ENCODE measurements at regions not wholly inside any gene's neighbourhood (a gene's known extent, or its start where the extent isn't known, plus 50 kb on each side); places are given as distances from the start of the nearest gene placed in this dataset.

DNA sequence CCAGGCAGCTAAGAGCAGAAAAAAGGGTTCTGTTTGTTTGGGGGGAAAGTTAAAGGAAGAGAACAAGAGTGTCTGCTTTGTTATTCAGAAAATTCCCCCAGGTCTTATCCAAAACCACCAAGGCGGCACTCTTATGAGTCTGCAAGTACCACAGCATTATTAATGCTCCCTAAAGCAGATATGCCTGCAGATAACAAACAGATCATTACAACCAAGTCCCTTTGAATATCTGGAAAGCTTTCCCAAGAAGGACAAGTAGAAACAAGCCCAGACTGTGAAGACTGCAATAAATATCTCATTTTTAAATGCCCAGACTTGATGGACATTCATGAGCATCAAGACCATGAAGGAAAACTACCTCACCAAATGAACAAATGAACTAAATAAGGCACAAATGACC lies 278.6 kb upstream of the TMEFF2 start (continued):
- TF ChIP-seq KLF9 (tag by site-specific recombination; IDR thresholded peaks at IDR 0.05; ENCODE audit: low read depth), result no peak
- TF ChIP-seq ZNF112 (tag by site-specific recombination; IDR thresholded peaks at IDR 0.05), result no peak

GRCh38 chr2:192471982-192472381 lies 277.2 kb upstream of the TMEFF2 start:
- no peaks in the 10 kb centered on the region for H3K36me3 ChIP-seq (ENCODE audit: control insufficient read depth in 2 of 2, insufficient read depth in 1 of 2, low read length in 2 of 2)
- H3K9me3 ChIP-seq (ENCODE audit: control insufficient read depth, insufficient read depth, low read depth, low read length), result no peaks in the 10 kb centered on the region
- H3K27ac ChIP-seq (ENCODE audit: extremely low read depth, low read depth, low read length), result no peak overlapping the region
- ChIA-PET CTCF (interaction anchor here (0.6 kb wide), 1 partner anchor 15 kb away, joined by 6 read pairs; no protein-coding TSS in a partner anchor), POLR2A (no interaction called here)
- H3K4me3 ChIP-seq (ENCODE audit: low read depth, low read length), result no peak overlapping the region
- no peak for TF ChIP-seq ZNF692 (tag by site-specific recombination; IDR thresholded peaks at IDR 0.05)
- TF ChIP-seq ZNF623 (tag by site-specific recombination; IDR thresholded peaks at IDR 0.05), result no peak
- TF ChIP-seq, protein P1, sequence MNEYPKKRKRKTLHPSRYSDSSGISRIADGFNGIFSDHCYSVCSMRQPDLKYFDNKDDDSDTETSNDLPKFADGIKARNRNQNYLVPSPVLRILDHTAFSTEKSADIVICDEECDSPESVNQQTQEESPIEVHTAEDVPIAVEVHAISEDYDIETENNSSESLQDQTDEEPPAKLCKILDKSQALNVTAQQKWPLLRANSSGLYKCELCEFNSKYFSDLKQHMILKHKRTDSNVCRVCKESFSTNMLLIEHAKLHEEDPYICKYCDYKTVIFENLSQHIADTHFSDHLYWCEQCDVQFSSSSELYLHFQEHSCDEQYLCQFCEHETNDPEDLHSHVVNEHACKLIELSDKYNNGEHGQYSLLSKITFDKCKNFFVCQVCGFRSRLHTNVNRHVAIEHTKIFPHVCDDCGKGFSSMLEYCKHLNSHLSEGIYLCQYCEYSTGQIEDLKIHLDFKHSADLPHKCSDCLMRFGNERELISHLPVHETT (tag by site-specific recombination; IDR thresholded peaks at IDR 0.05), result no peak
- TF ChIP-seq KLF7 (tag by site-specific recombination; IDR thresholded peaks at IDR 0.05; ENCODE audit: borderline replicate concordance), result no peak
- no peak for TF ChIP-seq ZNF677 (tag by site-specific recombination; IDR thresholded peaks at IDR 0.05)
- TF ChIP-seq ZNF2 (tag by site-specific recombination; IDR thresholded peaks at IDR 0.05), result no peak
- TF ChIP-seq ZNF426 (tag by site-specific recombination; IDR thresholded peaks at IDR 0.05), result no peak
- no peak for TF ChIP-seq ZBTB10 (tag by site-specific recombination; IDR thresholded peaks at IDR 0.05)
- TF ChIP-seq TRIM28 (IDR thresholded peaks at IDR 0.05; ENCODE audit: borderline replicate concordance, low read length), result no peak
- no peak for TF ChIP-seq ZNF221 (tag by site-specific recombination; IDR thresholded peaks at IDR 0.05; ENCODE audit: borderline replicate concordance)
- no peak for TF ChIP-seq ZBTB20 (tag by site-specific recombination; IDR thresholded peaks at IDR 0.05)
- TF ChIP-seq, protein P2, sequence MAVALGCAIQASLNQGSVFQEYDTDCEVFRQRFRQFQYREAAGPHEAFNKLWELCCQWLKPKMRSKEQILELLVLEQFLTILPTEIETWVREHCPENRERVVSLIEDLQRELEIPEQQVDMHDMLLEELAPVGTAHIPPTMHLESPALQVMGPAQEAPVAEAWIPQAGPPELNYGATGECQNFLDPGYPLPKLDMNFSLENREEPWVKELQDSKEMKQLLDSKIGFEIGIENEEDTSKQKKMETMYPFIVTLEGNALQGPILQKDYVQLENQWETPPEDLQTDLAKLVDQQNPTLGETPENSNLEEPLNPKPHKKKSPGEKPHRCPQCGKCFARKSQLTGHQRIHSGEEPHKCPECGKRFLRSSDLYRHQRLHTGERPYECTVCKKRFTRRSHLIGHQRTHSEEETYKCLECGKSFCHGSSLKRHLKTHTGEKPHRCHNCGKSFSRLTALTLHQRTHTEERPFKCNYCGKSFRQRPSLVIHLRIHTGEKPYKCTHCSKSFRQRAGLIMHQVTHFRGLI (tag by site-specific recombination; IDR thresholded peaks at IDR 0.05), result no peak
- H3K4me1 ChIP-seq (ENCODE audit: control insufficient read depth, insufficient read depth, low read length), result no peaks in the 10 kb centered on the region

DNA sequence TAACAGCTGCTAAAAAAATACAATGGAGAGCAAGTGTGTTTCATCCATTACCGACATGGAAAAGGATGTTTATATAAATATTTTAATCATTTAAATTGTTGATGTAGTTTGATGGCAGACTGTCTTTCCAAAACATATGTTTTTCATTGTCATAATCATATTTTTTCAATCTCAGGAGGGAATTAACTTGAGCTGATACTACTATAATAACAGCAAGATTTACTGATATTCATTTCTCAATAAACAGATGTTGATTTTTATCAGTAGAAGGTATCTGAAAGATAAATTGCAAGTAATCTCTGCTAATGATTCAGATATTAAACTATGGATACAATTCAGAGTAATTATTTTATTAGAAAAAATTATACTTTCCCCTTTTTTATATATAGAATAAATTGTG lies 274.9 kb upstream of the TMEFF2 start:
- no peak overlapping the region for H3K4me3 ChIP-seq (ENCODE audit: low read depth, low read length)
- CTCF ChIA-PET, result no interaction called here
- H3K27ac ChIP-seq (ENCODE audit: extremely low read depth, low read depth, low read length), result no peak overlapping the region
- no peaks in the 10 kb centered on the region for H3K36me3 ChIP-seq (ENCODE audit: control insufficient read depth in 2 of 2, insufficient read depth in 1 of 2, low read length in 2 of 2)
- no peak for TF ChIP-seq ZNF274 (IDR thresholded peaks at IDR 0.05; ENCODE audit: low read length)
- TF ChIP-seq ZNF274 (tag by site-specific recombination; IDR thresholded peaks at IDR 0.05; ENCODE audit: borderline replicate concordance), result no peak
- TF ChIP-seq ZNF561 (tag by site-specific recombination; IDR thresholded peaks at IDR 0.05; ENCODE audit: borderline replicate concordance), result no peak
- no peak for TF ChIP-seq ZNF548 (tag by site-specific recombination; IDR thresholded peaks at IDR 0.05)
- TF ChIP-seq ZNF585B (tag by site-specific recombination; IDR thresholded peaks at IDR 0.05), result no peak
- no peak for TF ChIP-seq ZNF248 (tag by site-specific recombination; IDR thresholded peaks at IDR 0.05)
- TF ChIP-seq ZFP3 (tag by site-specific recombination; IDR thresholded peaks at IDR 0.05; ENCODE audit: low read depth), result no peak
- no peak for TF ChIP-seq ZBTB11 (tag by site-specific recombination; conservative IDR thresholded peaks at IDR 0.05; ENCODE audit: low read depth)
- no peaks in the 10 kb centered on the region for H3K9me3 ChIP-seq (ENCODE audit: control insufficient read depth, insufficient read depth, low read depth, low read length)
- POLR2A ChIA-PET, result no interaction called here
- no peaks in the 10 kb centered on the region for H3K4me1 ChIP-seq (ENCODE audit: control insufficient read depth, insufficient read depth, low read length)
